ENCODE measurements at regions not wholly inside any gene's neighbourhood (a gene's known extent, or its start where the extent isn't known, plus 50 kb on each side); places are given as distances from the start of the nearest gene placed in this dataset.
"Not testable (repeated sequence)": the region's sequence is repeated elsewhere in the genome, so short reads cannot be mapped to it uniquely, and the experiment has no call there.

DNA sequence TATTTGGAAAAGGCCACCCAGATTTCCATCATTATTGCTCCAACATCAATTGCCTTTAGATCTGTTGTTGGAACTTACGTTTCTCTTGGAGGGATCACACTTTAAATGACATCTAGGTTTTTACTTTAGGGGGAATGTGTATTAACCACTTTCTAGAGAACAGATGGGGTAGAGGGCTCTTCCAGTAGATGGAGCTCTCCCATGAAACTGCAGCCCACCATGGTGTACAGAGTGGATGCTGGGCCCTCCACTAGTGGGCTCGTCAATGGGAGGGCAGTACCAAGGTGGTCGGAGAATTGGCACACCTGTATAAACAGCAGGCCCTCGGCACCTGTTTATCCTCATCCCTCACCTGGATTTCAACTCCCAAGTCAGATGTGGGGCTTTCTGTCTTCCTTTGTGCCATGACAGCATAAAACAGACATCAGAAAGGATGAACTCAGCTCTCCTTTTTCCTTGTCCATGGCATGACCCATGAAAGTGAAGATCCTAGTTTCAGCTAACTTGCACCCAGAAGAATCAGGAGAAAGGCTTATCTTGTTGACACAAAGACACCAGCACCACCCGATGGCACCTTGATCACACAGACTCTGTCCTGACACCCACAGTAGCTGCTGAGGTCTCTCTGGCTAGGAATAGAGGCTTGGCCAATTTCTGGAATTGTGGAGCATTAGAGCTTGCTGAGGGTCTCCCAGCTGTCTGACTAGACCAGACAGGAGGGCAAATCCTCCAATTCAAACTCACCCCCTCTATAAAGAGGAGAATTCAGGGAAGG, 150.5 kb downstream of the CYP26A1 start:
- H3K4me3 ChIP-seq (ENCODE audit: low read depth, low read length): no peak overlapping the region
- TF ChIP-seq, protein P1, sequence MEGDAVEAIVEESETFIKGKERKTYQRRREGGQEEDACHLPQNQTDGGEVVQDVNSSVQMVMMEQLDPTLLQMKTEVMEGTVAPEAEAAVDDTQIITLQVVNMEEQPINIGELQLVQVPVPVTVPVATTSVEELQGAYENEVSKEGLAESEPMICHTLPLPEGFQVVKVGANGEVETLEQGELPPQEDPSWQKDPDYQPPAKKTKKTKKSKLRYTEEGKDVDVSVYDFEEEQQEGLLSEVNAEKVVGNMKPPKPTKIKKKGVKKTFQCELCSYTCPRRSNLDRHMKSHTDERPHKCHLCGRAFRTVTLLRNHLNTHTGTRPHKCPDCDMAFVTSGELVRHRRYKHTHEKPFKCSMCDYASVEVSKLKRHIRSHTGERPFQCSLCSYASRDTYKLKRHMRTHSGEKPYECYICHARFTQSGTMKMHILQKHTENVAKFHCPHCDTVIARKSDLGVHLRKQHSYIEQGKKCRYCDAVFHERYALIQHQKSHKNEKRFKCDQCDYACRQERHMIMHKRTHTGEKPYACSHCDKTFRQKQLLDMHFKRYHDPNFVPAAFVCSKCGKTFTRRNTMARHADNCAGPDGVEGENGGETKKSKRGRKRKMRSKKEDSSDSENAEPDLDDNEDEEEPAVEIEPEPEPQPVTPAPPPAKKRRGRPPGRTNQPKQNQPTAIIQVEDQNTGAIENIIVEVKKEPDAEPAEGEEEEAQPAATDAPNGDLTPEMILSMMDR (conservative IDR thresholded peaks at IDR 0.05; ENCODE audit: low read depth, low read length): peak; percentile 32
- no peak for DNase-seq (ENCODE audit: low read depth)

DNA sequence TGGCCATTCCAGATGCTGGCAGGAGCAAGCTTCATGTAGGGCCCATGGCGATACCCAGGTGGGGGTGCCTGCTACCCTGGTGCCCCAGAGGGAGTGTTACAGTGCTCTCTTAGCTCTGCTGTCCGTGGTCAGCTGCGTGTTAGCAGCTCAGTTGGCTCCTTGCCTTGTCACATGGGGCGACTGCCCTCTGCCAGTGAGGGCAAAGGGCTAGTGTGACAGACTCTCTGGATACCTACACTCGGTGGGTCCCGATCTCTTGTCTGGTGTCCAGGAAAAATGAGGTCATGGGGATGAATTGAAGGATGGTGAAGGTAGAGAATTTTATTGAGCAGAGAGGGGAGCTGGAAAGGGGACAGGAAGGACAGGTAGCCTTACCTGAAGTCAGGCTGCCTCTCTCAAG, 152.2 kb downstream of the CYP26A1 start:
- TF ChIP-seq, protein P1 (conservative IDR thresholded peaks at IDR 0.05; ENCODE audit: low read depth, low read length): no peak
- no peak overlapping the region for H3K4me3 ChIP-seq (ENCODE audit: low read depth, low read length)
- no peak for DNase-seq (ENCODE audit: low read depth)

DNA sequence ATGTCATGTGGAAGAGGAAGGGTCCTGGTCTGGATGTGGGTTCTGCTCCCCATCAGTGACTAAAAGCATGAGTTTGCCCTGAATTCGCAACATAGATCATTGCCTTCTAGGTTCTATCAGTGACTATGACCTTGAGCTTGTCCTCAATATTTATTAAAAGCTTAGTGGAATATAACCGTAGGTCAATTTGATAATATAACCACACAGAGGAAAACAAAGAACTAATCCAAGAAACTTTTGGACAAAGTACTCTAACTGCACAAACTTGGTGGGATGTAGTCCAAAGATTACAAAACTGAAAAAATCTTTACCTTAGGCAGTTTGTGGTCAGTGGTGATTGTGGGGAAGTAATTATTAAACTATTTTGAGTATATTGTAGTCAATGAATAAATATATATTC, 152.9 kb downstream of the CYP26A1 start:
- no peak for DNase-seq (ENCODE audit: low read depth)
- no peak overlapping the region for H3K4me3 ChIP-seq (ENCODE audit: low read depth, low read length)
- TF ChIP-seq, protein P1 (conservative IDR thresholded peaks at IDR 0.05; ENCODE audit: low read depth, low read length): no peak

DNA sequence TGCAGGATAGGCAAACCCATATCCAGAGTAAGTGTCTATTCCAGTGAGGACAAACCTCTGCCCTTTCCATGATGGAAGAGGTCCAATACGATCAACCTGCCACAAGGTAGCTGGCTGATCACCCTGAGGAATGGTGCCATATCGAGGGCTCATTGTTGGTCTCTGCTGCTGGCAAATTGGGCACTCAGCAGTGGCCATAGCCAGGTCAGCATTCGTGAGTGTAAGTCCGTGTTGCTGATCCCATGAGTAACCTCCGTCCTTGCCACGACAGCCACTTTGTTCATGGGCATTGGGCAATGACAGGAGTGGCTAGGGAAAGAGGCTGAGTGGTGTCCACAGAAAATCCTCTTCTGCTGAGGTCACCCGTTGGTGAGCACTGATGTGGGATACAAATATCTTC, 156.9 kb downstream of the CYP26A1 start:
- not testable (repeated sequence) for H3K4me3 ChIP-seq (ENCODE audit: low read depth, low read length); DNase-seq (ENCODE audit: low read depth)

DNA sequence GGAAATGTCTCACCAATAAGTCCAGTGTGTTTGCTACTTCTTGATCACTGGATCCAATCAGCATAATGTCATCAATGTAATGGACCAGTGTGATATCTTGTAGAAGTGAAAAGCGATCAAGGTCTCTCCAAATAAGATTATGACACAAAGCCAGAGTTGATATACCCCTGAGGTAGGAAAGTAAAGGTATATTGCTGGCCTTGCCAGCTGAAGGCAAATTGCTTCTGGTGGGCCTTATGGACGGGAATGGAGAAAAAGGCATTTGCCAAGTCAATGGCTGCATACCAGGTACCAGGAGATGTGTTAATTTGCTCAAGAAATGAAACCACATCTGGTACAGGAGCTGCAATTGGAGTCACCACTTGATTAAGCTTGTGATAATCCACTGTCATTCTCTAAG, 158.5 kb downstream of the CYP26A1 start:
- not testable (repeated sequence) for H3K4me3 ChIP-seq (ENCODE audit: low read depth, low read length); DNase-seq (ENCODE audit: low read depth)

DNA sequence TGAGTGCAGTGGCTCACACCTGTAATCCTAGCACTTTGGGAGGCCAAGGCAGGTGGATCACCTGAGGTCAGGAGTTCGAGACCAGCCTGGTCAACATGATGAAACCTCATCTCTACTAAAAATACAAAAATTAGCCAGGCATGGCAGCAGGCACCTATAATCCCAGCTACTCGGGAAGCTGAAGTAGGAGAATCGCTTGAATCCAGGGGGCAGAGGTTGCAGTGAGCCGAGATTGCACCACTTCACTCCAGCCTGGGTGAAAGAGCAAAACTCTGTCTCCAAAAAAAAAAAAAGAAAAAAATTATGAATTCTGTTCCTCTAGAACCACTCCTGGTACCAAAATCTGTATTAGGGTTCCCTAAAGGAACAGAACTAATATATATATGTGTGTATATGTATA, 161.2 kb downstream of the CYP26A1 start:
- DNase-seq (ENCODE audit: low read depth); H3K4me3 ChIP-seq (ENCODE audit: low read depth, low read length): not testable (repeated sequence)

DNA sequence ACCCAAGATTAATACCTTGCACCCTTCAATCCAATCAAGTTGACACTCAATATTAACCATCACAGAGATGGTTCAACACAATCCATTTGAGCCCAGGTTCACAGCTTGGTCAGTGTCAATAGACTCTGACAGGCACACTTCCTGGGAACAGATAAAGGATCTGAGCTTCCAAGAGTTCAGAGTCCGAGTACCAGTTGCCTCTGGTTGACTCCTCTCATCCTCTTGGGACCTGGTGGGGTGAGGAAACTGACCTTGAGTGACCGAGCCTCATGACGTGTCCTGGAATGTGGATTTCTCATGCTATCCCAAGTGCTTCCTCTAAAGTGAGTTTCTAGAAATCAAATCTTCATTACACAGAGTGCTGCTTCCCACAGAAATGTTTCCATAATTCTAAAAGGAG, 162.0 kb downstream of the CYP26A1 start:
- H3K4me3 ChIP-seq (ENCODE audit: low read depth, low read length): no peak overlapping the region
- DNase-seq (ENCODE audit: low read depth): peak; percentile 12
- TF ChIP-seq, protein P1 (conservative IDR thresholded peaks at IDR 0.05; ENCODE audit: low read depth, low read length): no peak

DNA sequence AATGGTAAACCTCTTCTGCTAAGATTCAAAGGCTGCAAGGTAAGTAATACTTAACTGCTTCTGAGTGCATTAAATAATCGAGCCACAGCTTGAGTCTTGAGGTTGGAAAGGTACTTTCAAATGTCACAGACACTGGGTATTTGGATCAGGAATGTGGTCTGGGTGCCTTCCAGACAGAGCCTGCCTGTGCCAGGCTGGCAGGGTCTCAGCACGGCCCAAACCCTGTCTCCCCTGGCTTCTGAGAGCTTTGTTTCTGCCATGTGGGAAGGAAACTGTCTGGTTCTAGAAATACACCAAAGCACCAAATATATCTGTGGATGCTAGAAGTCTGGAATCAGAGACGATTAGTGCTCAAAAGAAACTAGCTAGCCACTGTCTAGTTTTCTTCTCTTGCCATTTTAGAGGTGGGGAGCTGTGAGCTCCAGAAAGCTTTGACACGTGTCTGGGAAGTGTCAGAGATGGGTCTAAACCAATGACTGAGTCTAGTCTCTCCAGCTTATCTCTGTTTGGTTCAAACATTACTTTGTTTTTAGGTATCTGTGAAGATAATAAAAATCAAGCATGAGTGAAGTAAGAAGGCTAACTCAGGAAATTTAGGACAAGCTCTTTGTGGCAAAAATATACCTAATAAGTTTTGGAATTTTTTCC, 162.8 kb downstream of the CYP26A1 start:
- DNase-seq (ENCODE audit: low read depth): no peak
- H3K4me3 ChIP-seq (ENCODE audit: low read depth, low read length): no peak overlapping the region
- TF ChIP-seq, protein P1 (conservative IDR thresholded peaks at IDR 0.05; ENCODE audit: low read depth, low read length): no peak

All from epithelial cell of proximal tubule (primary cell).